Skeletal muscle cell (primary cell): ENCODE measurements at regions not wholly inside any gene's neighbourhood (a gene's known extent, or its start where the extent isn't known, plus 50 kb on each side); places are given as distances from the start of the nearest gene placed in this dataset.

Experiments
- DNase-seq: peaks from one replicate; pipeline ENCODE4 v3.0.0-alpha.2; 2010; ENCODE audit warnings: low read depth
- H3K4me3 ChIP-seq: 2 replicates; pipeline ENCODE4 v1.5.1; 2011; ENCODE audit warnings: low read depth, mild to moderate bottlenecking, control low read depth, low read length, moderate library complexity

DNA sequence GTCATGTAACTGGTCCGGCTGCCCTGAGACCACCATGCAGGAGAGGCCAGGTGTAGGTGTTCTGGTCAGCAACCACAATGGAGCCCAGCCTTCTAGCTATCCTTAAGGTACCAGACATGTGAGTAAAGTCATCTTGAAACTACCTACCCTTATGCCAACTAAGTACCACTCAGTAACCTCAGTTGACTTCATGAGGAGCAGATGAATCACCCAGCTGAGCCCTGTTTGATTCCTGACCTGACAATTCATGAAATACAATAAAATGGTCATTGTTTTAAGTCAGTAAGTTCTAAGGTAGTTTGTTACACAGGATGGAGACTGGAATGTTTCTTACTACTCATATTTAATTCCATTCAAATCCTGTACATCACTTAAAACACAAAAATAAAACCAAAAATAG lies 113.1 kb upstream of the LMO4 start:
- no peak overlapping the region for H3K4me3 ChIP-seq
- DNase-seq: no peak

DNA sequence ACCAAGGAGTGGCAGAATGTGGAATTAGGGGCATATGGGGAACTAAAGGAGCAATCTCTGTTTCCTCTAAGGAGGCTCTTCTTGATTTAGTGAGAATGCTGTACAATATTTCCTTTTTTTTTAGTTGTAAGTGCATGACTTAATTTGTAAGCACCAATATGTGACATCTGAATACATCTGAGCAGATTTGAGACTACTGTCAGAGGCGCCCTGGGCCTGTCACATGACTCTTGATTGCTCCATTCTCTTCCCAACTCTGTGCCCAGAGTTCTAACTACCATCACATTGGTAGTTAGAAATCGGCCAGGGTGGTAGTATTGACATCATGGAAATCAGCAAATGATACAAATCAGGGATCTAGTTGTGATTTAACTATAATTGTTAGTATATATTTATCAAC lies 110.1 kb upstream of the LMO4 start:
- no peak for DNase-seq
- H3K4me3 ChIP-seq: no peak overlapping the region

DNA sequence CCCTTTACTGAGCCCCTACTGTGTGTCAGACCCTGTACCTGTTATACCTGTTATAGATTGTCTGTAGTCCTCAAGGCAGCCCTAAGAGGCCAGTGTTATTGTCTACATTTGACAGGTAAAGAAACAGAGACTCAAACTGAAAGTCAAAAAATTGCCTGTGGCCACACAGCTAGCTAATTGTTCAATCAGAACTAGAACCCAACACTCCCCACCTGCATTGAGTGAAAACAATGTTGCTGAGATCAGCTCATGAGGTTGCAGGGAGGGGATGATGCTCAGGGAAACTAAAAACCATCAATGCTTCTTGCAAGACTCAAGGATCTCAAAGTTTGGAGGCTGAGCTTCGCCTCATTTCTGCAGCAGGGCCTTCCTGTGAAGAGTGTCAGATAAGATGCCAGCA lies 109.5 kb upstream of the LMO4 start:
- no peak for DNase-seq
- H3K4me3 ChIP-seq: no peak overlapping the region

DNA sequence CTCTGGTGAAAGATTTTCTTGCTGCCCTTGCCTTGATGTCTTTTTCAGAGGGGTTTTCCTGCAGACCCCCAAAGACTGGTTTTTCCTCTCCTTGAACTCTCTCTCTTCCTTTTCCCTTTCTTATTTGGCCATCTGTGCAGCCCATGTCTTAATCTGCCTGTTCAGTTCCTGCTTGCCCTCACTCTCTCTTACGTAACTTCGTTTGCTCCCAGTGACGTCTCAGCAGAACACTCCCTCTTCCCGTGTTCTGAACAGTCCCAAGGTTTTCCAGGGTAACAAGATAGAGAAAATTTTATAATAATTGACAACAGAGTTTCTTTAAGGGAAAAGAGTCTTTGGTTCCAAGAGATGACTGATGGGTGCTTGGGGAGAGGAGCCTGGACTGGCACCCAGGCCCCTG lies 109.1 kb upstream of the LMO4 start:
- no peak for DNase-seq

DNA sequence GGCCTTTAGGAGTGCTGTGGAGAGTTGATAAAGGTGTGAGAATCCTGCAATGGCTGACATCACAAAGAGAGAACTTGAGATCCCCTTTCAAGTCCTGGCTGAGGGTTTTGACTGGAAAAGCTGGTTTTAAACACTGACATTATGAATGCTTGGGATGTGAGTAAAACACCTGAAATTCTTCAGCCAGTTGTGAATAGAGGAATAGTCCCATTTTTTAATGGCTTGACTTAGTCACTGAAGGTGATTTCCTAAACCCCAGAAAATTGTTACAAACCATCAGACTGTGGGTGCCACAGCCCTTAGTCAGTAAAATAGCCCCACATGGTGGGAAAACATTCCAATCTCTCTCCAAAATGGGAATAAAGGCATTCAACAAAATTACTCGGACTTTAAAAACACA lies 107.7 kb upstream of the LMO4 start:
- no peak overlapping the region for H3K4me3 ChIP-seq
- DNase-seq: no peak

More for the DNA sequence above, 109.1 kb upstream of the LMO4 start:
- no peak overlapping the region for H3K4me3 ChIP-seq

DNA sequence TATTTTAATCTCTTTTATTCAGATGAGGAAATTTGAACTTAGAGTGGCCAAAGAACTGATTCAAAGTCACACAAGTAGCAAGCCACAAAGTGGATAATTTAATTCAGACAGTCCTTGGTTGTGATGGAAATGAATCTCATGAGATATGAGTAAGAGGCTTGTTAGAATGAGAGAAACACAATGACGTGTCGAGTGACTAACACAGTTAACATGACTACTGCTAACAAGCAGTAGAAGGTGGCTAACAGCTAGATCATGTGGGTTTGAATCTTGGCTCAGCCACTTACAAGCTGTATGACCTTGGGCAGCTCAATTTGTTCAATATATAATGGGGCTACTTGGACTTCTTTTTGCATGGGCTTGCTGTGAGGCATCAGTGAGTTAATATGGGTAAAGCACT lies 104.5 kb upstream of the LMO4 start:
- H3K4me3 ChIP-seq: no peak overlapping the region
- peak; percentile 99 for DNase-seq

DNA sequence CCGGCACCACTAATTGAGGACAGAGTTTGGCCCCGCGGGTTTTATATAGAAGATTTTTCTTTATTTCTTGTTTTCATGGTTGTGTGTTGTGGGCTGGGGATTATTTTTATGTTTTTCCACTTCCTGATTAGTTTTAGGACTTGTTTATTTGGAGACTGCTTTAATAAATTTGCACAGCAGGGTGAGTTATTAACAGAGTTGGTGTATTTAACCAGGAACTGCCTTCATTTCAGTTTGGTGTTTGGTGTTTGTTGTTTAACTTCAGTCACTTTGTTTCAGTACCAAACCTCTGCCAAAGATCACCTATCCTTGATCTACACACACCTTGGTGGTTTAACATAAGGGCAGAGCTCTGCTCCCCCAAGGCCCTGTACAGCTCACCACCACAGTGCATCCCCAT lies 103.5 kb upstream of the LMO4 start:
- no peak overlapping the region for H3K4me3 ChIP-seq
- DNase-seq: no peak

DNA sequence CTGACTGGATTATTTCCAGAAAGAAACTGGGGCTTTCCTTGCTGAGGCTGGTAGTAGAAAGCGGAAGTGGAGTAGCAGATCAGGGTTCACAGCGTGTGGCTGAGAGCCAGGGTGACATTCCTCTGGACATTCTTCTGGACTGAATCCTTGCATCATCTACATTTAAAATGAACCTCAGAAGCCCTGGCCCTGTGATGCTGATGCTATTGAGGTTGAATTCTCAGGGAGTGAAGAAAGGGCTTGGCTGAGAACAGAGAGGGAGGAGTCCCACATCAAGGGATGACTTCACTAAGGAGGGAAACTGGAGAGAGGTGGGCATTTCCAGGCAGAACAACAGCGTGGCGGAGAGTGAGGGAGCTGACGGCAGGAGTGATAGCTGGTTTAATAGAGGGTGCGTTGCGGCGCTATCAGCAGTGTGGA lies 102.3 kb upstream of the LMO4 start:
- DNase-seq: peak; percentile 99
- H3K4me3 ChIP-seq: no peak overlapping the region

DNA sequence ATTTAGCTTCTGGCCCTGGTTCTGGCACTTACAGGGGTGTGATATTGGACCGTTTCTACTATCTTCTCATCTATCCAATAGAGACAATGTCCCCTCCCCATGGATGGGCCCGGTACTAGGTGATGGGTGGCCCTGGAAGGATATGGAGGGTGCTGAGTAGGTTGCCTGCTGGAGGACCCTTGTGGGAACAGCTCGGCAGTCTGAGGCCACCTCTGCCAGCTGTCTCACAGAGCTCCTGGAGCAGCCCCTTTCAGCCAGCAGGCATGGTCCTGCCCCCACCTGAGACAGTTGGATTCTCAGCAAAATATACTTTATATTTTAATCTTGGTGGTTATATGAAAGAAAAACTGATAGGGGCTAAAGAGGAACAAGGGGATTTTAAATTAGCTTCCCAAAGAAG lies 101.0 kb upstream of the LMO4 start:
- DNase-seq: no peak
- H3K4me3 ChIP-seq: no peak overlapping the region

DNA sequence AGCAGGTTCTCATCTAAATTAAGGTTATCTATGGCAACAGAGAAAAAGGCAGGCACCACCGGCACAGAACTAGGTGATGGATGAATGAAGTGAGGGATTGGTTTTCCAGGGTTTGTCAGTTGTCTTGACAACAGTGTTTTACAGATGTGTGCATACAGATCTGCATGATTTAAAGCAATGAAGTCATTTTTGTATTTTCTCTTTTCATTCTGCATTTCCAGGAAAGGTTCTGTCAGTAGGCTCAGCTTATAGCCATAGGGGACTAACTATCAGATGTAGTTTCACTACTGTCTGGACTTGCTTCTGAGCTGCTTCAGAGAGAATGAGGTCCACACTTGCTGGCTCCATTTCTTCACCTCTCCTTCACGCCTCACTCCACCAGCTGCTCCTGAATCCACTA lies 98.2 kb upstream of the LMO4 start:
- DNase-seq: no peak
- H3K4me3 ChIP-seq: no peak overlapping the region

DNA sequence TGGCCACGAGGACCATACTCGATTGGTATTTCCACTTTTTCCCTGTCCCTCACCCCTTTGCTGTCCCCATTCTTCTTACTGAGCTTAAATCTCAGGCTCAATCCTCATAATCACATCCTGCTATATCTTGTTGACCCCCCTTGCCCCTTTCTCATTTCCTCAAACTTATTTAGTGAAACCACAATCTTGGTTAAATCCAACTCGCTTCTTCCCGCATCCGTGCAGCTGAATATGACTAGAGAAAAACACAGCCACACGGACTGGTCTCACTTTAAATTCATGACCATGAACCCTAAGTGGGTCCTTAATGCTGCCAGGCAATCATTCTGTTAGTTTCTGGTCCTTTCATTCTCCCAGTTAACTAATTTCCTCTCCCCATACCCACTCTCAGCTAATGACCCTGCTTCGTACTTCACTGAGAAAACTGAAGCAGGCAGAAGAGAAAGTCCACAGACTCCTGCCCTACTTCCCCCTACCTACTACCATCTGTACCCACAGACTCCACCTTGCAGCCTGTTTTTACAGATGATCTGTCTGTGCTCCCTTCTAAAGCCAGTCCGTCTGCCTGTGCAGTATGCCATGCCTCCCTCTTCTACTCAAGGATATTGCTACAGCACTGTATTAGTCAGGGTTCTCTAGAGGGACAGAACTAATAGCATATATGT lies 96.8 kb upstream of the LMO4 start:
- H3K4me3 ChIP-seq: no peak overlapping the region
- no peak for DNase-seq

DNA sequence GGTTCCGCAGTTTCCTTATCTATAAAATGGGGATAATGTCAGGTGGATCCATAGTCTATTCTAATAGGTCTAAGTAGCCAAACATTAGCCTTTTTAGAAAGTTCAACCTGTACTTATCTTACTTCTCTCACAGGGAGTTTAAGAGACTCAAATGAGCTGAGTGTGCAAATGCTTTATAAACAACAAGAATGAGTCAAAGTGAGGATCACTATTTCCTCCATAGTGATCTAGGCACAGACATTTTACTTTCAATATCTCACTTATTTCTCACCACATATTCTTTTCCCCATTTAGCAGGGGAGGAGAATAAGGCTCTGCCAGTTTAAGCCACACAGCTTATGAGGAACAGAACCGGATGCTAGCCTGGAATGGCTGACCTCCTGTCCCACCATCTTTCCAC lies 92.1 kb upstream of the LMO4 start:
- no peak for DNase-seq
- no peak overlapping the region for H3K4me3 ChIP-seq

DNA sequence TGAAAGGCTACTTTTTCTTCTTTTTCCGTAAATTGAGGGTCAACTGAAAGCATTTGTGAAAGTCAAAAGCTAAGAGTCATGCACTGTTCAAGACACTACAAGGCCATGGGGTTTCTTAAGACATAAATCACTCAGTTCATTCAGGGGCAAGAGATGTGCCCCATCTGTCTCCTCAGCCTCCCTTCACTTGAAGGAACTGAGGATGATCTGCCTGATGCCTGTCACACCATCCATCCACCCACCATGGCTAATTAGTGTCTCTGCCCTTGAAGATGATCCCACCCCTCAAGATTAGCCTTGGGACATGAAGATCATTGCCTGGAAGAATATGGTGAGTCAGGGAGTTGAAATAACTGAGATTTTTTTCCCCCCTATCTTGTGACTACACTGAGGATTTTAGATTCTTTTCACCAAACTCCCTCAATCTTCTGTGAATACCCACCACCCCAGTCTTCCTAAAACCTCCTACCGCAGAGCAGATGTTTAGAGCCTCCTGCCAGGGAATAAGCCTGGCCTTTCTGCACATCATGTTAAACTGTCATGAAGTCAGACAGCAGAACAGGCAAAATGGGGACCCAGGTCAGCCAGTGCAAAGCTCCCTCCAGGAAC lies 88.6 kb upstream of the LMO4 start:
- no peak for DNase-seq
- no peak overlapping the region for H3K4me3 ChIP-seq

DNA sequence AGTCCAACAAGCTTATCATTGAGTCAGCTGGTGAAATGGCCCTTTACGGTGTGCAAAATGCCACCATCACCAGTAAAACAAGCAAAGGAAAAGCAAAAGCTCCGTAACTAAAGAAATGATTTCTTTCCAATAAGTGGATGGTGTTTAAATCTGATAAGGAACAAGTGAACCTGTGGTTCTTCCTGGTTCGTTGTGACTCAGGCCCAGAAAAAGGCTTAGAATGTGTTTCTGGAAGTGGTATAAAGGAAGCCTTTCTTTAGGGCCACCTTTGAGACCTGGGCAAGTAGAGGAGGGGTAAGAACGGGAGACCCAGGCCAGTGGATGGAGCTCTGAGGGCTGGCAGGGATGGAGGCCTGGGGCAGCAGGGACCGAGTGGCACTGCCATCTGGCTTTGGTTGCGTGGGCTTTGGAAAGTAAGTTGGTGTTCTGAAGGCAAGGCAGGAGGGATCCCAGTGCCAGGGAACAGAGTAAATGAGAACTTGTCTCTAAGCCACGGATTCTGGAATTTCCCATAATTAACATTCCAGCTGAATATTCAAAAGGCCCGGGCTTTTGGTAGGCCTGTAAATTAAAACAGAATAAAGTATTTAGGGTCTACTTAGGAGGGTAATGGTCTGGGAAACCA lies 87.9 kb upstream of the LMO4 start:
- H3K4me3 ChIP-seq: no peak overlapping the region
- DNase-seq: no peak

DNA sequence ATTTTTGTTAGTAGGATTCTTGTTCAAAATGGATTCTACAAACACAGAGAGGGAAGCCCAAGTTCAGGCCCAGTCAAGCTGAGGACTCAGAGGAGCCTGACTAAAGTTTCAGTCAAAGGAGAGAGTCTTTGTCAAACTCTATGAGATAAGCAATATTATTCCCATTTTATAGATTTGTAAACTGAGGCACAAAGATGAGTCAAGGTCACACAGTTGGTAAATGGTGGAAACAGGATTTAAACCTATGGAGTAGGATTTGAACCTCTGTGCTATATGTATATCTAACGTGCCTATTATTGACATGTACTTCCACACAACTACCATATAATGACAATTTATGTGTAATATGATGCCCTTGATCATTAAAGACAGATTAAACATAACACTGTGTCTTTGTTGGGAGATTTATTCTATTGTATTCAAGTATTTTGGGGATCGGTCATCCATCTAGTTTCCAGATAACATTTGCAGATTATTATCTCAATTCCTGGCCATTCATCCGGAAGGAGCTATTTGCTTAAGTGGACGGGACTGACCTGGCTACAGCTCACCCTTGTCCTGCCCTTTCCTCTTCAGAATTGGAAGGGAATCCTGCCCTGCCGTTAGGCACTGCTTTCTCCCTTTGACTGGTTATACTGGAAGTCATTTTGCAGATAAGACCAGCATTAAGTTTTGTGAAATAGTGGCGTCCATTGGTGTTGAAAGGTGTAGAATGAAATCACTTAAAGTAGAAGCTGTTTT lies 86.1 kb upstream of the LMO4 start:
- no peak for DNase-seq
- H3K4me3 ChIP-seq: no peak overlapping the region

DNA sequence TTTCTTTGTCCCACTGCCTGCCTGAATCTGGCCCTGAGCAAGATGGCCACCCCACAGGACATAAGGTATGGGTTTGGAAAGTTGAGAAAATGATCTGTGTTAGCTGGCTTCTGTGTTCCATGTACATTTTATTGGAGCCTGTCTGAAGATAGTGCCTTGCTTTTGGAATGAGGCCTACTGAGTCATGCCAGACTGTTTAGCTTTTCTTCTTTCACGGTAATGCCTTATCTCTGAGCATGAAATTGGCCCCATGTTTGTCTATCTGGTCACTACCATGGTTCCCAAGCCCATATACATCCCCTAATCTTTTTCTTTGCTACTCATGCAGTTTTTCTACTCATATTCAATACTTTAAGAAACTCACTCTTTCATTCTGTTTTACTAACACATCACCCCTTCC lies 85.1 kb upstream of the LMO4 start:
- DNase-seq: no peak
- H3K4me3 ChIP-seq: no peak overlapping the region

DNA sequence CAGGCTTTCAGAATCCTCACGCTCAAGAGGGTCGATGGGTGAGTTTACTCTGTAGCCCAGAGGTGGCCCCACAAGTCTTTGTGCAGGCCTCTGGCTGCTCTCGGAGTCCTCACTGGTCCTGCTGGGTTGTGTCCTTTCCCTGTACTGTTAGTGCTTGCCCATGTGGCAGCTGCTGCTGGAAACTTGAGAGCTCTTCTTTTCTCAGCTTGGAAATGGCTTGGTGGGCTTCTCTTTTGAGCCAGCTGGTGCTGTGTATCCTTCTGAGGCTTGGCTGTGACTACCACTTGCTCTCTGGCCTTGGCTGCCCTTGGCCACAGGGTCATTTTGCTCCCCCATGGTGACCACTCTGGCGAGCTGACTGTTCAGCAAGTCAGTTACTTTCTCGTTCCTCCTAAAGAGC lies 82.2 kb upstream of the LMO4 start:
- no peak for DNase-seq
- no peak overlapping the region for H3K4me3 ChIP-seq

DNA sequence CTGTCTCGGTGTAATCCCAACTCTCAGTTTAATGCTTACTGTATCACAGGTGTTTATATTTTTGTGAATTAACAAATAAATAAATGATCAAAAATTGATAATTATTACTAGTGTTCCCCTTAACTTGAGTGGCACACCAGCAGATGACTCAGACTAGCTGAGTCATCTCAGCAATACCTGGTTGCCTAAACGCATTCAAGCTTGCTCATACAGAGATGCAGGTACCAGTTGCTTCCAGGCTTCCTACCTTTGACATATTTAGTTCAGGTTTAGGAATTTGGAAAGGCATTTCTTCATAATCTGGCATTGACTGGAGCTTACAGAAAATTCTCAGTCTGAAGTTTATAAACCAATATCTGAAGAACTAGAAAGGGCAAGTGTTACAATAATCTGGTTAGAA lies 78.9 kb upstream of the LMO4 start:
- no peak overlapping the region for H3K4me3 ChIP-seq
- no peak for DNase-seq

DNA sequence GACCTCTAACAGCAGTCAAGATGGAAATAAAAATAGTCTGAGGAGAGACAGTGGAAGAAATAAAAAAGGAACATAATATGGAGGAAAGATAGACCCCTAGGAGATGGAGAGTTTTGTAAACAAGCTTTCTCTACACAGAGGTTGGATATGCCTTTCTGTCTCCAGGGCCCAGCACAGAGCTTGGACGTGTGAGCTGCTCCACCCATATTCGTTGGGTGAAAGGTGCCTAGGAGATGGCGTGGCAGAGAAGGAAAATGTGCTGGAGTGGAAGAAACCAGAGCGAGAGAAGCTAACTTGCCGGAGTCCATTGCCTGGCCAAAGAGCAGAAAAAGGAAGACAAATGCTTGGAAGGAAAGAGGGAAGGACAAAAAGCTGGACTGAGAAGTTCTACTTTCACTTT lies 78.3 kb upstream of the LMO4 start:
- no peak overlapping the region for H3K4me3 ChIP-seq
- DNase-seq: no peak

DNA sequence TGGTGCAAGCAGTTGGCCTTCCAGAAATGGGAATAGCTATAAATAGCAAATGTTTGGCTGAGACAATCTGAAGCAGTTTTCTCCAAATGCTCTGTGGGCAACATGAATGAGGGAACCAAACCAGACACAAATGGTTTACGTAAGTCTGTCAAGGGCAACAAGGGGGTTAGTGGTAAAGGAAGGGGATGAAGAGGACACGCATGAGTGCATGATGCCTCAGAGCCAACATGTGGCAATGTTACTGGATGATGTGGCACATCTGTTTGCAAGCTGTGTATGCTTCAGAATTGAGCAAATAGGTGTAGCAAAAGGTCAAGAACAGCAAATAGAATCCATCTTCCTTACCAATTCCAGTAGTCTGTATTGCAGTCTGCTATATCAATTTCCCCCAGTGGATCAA lies 76.3 kb upstream of the LMO4 start:
- H3K4me3 ChIP-seq: no peak overlapping the region
- DNase-seq: peak; percentile 93

DNA sequence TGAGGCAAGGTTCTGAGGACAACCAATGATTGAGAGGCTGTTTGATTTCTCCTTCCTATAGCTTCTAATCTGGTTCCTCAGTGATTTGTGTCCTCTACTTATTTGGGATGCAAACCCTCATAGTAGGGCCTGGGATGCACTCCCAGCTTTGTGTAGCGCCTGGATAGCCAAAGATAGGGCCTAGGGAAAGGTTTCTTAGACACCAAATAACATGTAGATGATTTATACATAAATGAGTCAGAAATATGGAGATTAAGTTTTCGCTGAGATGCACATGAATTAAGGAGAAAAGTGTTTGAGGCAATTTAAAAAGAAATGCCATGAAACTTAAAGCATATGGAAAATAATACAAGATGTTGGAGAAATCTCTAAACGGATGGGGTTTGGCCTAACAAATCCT lies 66.0 kb upstream of the LMO4 start:
- no peak for DNase-seq
- no peak overlapping the region for H3K4me3 ChIP-seq
